ENCODE measurements at regions not wholly inside any gene's neighbourhood (a gene's known extent, or its start where the extent isn't known, plus 50 kb on each side); places are given as distances from the start of the nearest gene placed in this dataset.

DNA sequence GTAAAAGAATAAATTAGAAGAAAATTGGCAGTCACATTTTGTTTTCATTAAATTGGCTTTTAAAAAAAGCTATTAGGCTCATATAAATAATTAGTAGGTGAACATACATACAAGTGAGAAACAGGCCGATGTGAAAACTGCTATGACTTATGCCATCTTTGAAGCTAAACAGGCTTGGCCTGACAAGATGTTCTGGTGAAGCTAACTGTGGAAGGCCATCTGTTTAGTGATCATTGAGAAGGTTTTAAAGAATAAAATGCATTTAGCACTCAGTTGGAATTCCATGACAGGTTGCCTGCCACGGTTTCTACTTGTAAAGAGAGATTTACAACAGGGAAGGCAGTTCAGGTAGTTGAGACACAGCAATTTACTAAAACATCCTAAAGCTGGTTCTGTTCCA lies 264.0 kb upstream of the AGTR1 start:
- TF ChIP-seq, protein P1, sequence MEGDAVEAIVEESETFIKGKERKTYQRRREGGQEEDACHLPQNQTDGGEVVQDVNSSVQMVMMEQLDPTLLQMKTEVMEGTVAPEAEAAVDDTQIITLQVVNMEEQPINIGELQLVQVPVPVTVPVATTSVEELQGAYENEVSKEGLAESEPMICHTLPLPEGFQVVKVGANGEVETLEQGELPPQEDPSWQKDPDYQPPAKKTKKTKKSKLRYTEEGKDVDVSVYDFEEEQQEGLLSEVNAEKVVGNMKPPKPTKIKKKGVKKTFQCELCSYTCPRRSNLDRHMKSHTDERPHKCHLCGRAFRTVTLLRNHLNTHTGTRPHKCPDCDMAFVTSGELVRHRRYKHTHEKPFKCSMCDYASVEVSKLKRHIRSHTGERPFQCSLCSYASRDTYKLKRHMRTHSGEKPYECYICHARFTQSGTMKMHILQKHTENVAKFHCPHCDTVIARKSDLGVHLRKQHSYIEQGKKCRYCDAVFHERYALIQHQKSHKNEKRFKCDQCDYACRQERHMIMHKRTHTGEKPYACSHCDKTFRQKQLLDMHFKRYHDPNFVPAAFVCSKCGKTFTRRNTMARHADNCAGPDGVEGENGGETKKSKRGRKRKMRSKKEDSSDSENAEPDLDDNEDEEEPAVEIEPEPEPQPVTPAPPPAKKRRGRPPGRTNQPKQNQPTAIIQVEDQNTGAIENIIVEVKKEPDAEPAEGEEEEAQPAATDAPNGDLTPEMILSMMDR (IDR thresholded peaks at IDR 0.05) = no peak
- no peak for TF ChIP-seq POLR2A (IDR thresholded peaks at IDR 0.05)
- TF ChIP-seq EP300 (IDR thresholded peaks at IDR 0.05) = no peak
